GM12875 (cell line): ENCODE measurements at regions not wholly inside any gene's neighbourhood (a gene's known extent, or its start where the extent isn't known, plus 50 kb on each side); places are given as distances from the start of the nearest gene placed in this dataset.
"Not testable (repeated sequence)": the region's sequence is repeated elsewhere in the genome, so short reads cannot be mapped to it uniquely, and the experiment has no call there.

Experiments used
- H3K4me3 ChIP-seq: one replicate; pipeline ENCODE4 v1.5.1; 2011; ENCODE audit warnings: low read depth, low read length, control low read depth
- CTCF ChIP-seq: IDR thresholded peaks from 2 replicates; pipeline ENCODE4 v1.5.1; 2011; ENCODE audit warnings: low read depth, mild to moderate bottlenecking, control low read depth, inconsistent platforms, low read length, moderate library complexity, borderline replicate concordance; ENCODE audit not compliant: insufficient read depth

GRCh38 chr10:118875087-118875486, 120.3 kb upstream of the CACUL1 start:
- TF ChIP-seq CTCF, result no peak
- no peak overlapping the region for H3K4me3 ChIP-seq

- H3K4me3 ChIP-seq, result no peak overlapping the region
- TF ChIP-seq CTCF, result no peak
Measured at GRCh38 chr10:118882741-118883140, 128.0 kb upstream of the CACUL1 start.

GRCh38 chr10:118892255-118892654, 137.3 kb upstream of the NANOS1 start:
- H3K4me3 ChIP-seq, result no peak overlapping the region
- no peak for TF ChIP-seq CTCF

GRCh38 chr10:118894891-118895290, 134.6 kb upstream of the NANOS1 start:
- not testable (repeated sequence) for H3K4me3 ChIP-seq

- no peak overlapping the region for H3K4me3 ChIP-seq
- TF ChIP-seq CTCF, result no peak
Measured at GRCh38 chr10:118900617-118901016, 128.9 kb upstream of the NANOS1 start.

- TF ChIP-seq CTCF, result no peak
- H3K4me3 ChIP-seq, result no peak overlapping the region
Measured at GRCh38 chr10:118901380-118901779, 128.1 kb upstream of the NANOS1 start.

GRCh38 chr10:118901906-118902305, 127.6 kb upstream of the NANOS1 start:
- no peak overlapping the region for H3K4me3 ChIP-seq
- TF ChIP-seq CTCF, result no peak

GRCh38 chr10:118902656-118903055, 126.9 kb upstream of the NANOS1 start:
- H3K4me3 ChIP-seq, result not testable (repeated sequence)

GRCh38 chr10:118903251-118903650, 126.3 kb upstream of the NANOS1 start:
- no peak overlapping the region for H3K4me3 ChIP-seq
- no peak for TF ChIP-seq CTCF
